GM13976 (cell line): ENCODE measurements at regions not wholly inside any gene's neighbourhood (a gene's known extent, or its start where the extent isn't known, plus 50 kb on each side); places are given as distances from the start of the nearest gene placed in this dataset.
"Not testable (repeated sequence)": the region's sequence is repeated elsewhere in the genome, so short reads cannot be mapped to it uniquely, and the experiment has no call there.

Source experiments
- DNase-seq: peaks from one replicate; pipeline ENCODE4 v3.0.0; 2012; ENCODE audit warnings: low spot score
- in situ Hi-C: fragments of 300-500 bp; cut with MboI; formaldehyde crosslinking; loops from one replicate; pipeline ENCODE4 v1.12.0; 2022; ENCODE audit warnings: low sequenced_read_pairs, mixed read lengths, inconsistent platforms; ENCODE audit not compliant: unreplicated experiment
- TF ChIP-seq, protein P1 (sequence below): IDR thresholded peaks from 2 replicates; pipeline ENCODE4 v1.5.1; 2012; ENCODE audit warnings: borderline replicate concordance, mild to moderate bottlenecking; ENCODE audit not compliant: insufficient read depth; ENCODE audit errors: extremely low read depth, missing control alignments, control extremely low read depth

DNA sequence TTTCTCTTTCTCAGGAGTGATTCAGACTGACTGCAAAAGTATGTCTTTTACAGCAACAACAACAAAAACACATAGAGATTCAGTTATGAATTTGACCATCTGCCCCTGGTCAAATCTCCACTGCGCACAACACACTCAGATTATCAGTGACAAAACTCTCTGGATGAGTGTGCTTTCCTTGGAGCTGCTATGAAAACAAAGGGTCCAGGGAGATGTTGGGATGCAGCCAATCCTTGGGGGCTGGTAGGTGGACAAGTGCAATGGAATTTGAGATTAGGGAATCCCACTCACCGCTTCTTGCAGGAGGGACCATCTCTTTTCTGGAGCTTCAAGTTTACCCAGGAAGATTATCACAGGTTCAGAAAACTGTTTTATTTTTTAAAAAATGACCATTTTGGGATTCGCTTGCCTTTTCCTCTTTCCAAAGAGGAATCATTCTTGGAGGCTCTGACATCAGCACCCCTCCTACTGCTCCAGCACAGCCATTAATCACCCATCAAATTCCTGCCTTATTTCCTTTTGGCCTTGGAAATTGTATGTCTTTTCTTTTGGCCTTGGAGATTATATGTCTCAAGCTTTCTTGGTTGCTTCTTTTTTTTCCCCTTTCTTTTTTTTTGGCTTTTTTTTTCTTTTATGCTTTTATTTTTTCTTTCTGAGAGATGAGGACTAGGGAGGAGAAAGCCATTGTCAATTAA lies 311.8 kb downstream of the TSHZ3 start:
- TF ChIP-seq, protein P1, sequence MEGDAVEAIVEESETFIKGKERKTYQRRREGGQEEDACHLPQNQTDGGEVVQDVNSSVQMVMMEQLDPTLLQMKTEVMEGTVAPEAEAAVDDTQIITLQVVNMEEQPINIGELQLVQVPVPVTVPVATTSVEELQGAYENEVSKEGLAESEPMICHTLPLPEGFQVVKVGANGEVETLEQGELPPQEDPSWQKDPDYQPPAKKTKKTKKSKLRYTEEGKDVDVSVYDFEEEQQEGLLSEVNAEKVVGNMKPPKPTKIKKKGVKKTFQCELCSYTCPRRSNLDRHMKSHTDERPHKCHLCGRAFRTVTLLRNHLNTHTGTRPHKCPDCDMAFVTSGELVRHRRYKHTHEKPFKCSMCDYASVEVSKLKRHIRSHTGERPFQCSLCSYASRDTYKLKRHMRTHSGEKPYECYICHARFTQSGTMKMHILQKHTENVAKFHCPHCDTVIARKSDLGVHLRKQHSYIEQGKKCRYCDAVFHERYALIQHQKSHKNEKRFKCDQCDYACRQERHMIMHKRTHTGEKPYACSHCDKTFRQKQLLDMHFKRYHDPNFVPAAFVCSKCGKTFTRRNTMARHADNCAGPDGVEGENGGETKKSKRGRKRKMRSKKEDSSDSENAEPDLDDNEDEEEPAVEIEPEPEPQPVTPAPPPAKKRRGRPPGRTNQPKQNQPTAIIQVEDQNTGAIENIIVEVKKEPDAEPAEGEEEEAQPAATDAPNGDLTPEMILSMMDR = no peak
- in situ Hi-C loops = no loop called here
- DNase-seq = no peak

- DNase-seq, in situ Hi-C loops: not testable (repeated sequence)
Observed at GRCh38 chr19:31031455-31031854, 317.8 kb downstream of the TSHZ3 start.

DNA sequence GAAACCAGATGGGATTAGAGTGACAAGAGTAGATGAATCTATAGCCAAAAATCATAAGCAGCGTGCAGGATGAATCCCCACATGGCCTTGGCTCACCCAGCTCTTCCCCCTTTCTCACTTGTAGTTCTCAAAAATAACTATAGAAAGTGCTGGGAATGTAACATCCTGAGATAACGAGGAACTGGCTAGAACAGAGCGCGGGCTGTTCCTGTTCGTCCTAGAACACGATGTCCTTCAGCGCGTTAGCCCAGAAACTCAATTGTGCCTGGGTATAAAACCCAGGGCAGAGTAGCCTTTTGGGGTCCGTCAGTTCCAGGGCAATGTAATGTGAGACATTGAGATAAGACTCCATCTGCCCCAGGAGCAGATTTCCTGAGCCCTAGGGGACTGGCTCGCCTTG lies 326.2 kb downstream of the TSHZ3 start:
- in situ Hi-C loops = no loop called here
- TF ChIP-seq, protein P1 = no peak
- no peak for DNase-seq

GRCh38 chr19:31018936-31019335 lies 330.3 kb downstream of the TSHZ3 start:
- DNase-seq = no peak
- TF ChIP-seq, protein P1 = no peak
- in situ Hi-C loops = no loop called here

GRCh38 chr19:31015778-31016177 lies 333.5 kb downstream of the TSHZ3 start:
- TF ChIP-seq, protein P1 = no peak
- in situ Hi-C loops = no loop called here
- no peak for DNase-seq

DNA sequence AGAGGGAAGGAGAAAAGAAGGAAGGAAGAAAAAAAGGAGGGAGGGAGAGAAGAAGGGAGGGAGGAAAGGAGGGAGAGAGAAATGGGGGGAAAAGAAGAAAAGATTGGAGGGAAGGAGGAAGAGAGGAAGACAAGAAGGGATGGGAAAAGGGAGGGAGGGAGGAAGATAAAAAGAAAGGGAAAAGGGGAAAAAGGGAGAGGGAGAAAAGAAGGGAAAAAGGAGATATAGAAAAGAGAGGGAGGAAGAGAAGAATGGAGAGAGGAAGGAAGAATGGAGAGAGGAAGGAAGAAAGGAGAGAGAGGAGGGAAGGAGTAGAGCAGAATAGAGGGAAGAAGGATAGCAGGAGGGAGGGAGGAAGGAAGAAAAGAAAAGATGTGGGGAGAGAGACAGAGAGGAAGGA lies 334.6 kb downstream of the TSHZ3 start:
- TF ChIP-seq, protein P1 = no peak
- in situ Hi-C loops = no loop called here
- DNase-seq = no peak

- TF ChIP-seq, protein P1 = no peak
- in situ Hi-C loops = no loop called here
- no peak for DNase-seq
Observed at GRCh38 chr19:31013384-31014020, 335.7 kb downstream of the TSHZ3 start.
